ENCODE measurements at regions not wholly inside any gene's neighbourhood (a gene's known extent, or its start where the extent isn't known, plus 50 kb on each side); places are given as distances from the start of the nearest gene placed in this dataset.

GRCh38 chr4:96983830-96984229 is 1143.9 kb downstream of the PDHA2 start:
- H3K4me3 ChIP-seq (ENCODE audit: low read depth, low read length), result no peak overlapping the region
- DNase-seq (ENCODE audit: low read depth), result no peak
- TF ChIP-seq, protein P1, sequence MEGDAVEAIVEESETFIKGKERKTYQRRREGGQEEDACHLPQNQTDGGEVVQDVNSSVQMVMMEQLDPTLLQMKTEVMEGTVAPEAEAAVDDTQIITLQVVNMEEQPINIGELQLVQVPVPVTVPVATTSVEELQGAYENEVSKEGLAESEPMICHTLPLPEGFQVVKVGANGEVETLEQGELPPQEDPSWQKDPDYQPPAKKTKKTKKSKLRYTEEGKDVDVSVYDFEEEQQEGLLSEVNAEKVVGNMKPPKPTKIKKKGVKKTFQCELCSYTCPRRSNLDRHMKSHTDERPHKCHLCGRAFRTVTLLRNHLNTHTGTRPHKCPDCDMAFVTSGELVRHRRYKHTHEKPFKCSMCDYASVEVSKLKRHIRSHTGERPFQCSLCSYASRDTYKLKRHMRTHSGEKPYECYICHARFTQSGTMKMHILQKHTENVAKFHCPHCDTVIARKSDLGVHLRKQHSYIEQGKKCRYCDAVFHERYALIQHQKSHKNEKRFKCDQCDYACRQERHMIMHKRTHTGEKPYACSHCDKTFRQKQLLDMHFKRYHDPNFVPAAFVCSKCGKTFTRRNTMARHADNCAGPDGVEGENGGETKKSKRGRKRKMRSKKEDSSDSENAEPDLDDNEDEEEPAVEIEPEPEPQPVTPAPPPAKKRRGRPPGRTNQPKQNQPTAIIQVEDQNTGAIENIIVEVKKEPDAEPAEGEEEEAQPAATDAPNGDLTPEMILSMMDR (IDR thresholded peaks at IDR 0.05; ENCODE audit: insufficient read depth, low read length), result no peak

DNA sequence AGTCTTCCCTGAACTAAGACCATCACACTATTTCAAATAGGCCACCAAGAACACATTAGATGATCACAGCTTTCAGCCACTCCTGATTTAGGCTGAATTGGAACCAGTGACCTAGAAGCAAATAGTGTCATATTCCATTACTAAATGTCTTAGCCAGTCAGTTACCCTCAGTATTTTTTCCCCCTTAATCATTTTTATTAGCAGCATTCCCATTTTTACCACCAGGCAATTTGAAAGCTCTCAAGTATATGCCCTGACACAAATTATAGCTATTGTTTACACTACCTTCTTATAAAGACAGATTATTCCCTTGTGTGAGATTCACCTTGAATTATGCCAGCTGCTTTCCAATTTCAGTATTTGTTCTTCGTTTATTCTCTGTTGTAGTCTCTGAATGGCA is 1146.9 kb downstream of the PDHA2 start:
- no peak overlapping the region for H3K4me3 ChIP-seq (ENCODE audit: low read depth, low read length)
- no peak for DNase-seq (ENCODE audit: low read depth)
- TF ChIP-seq, protein P1 (IDR thresholded peaks at IDR 0.05; ENCODE audit: insufficient read depth, low read length), result no peak

DNA sequence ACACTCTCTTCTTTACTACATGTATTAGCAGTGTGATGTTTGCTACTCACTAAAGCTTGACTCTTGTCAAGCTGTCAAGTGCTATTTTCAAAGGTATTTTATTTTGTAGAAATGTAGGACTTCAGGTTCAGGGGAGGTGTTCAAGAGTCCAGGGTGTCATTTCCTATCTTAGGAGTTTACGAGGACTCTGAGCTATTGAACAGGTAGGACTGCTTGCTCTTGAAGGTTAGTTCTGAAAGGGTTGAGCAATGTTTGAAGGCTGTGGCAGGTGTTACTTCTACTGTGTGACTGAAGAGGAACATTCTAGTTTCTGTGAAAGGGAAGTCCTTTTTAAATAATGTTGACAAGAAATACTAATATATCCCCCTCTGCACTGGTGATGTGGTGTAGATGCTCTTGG is 1151.2 kb downstream of the PDHA2 start:
- TF ChIP-seq, protein P1 (IDR thresholded peaks at IDR 0.05; ENCODE audit: insufficient read depth, low read length), result no peak
- DNase-seq (ENCODE audit: low read depth), result no peak
- H3K4me3 ChIP-seq (ENCODE audit: low read depth, low read length), result no peak overlapping the region

DNA sequence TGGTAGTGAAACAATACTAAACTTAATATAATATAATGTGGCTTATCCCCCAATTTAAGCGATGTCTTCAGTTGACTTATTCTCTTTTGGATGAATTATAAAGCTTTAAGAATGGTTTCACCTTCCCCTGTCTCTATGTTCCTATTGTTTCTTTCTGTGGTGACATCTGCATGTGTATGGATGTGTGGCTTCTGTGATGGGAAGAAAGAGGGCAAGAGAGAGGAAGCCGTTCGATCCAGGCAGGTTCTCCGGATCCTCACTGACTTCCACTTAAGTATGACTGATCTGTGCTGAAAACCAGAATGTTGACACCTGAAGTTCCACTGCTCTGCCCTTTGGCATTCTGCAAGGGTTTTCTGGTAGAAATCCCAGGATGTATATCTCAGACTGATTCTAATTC is 1150.8 kb downstream of the STPG2 start:
- no peak for DNase-seq (ENCODE audit: low read depth)
- H3K4me3 ChIP-seq (ENCODE audit: low read depth, low read length), result no peak overlapping the region
- TF ChIP-seq, protein P1 (IDR thresholded peaks at IDR 0.05; ENCODE audit: insufficient read depth, low read length), result no peak

DNA sequence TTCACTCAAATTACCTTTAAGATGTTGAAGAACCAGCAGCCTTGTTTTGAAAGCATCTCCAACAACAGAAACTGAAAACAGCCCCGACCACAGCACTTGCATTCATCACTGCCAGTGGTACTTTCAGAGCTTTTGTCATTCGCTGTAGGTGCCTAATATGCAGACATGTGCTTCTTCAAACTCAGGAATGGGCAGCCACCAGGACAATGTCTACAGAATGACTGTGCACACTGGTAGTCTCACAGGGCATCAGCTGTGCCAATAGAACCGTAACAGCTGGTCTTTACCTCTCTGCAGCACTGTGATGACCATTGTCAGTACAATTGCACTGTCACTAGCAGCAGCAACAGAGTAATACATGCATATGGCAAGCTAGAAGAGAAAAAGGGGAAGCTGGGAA is 1149.7 kb downstream of the STPG2 start:
- no peak overlapping the region for H3K4me3 ChIP-seq (ENCODE audit: low read depth, low read length)
- TF ChIP-seq, protein P1 (IDR thresholded peaks at IDR 0.05; ENCODE audit: insufficient read depth, low read length), result no peak
- no peak for DNase-seq (ENCODE audit: low read depth)

GRCh38 chr4:97003715-97004114 is 1139.6 kb downstream of the STPG2 start:
- no peak overlapping the region for H3K4me3 ChIP-seq (ENCODE audit: low read depth, low read length)
- TF ChIP-seq, protein P1 (IDR thresholded peaks at IDR 0.05; ENCODE audit: insufficient read depth, low read length), result no peak
- no peak for DNase-seq (ENCODE audit: low read depth)

DNA sequence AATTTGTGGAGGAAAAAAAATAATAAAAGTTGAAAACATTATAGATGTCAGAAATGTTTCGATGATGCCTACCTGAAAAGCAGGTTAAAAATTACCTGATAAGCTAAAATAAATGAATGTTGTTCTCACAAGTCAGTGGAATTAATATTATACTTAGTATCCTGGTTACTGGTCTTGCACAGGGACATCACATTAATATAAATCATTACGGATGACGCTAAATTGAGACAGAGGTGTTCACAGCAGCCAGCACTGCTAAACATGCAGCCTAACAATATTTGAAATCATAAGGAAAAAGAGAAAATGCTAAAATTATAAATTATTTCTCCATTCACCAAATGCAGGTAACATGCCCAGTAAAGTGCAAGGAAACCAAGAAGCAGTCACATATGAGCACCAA is 1130.0 kb downstream of the STPG2 start:
- TF ChIP-seq, protein P1 (IDR thresholded peaks at IDR 0.05; ENCODE audit: insufficient read depth, low read length), result no peak
- DNase-seq (ENCODE audit: low read depth), result no peak
- no peak overlapping the region for H3K4me3 ChIP-seq (ENCODE audit: low read depth, low read length)

Data from fibroblast of the aortic adventitia (primary cell).